22Rv1 (cell line): ENCODE measurements at regions not wholly inside any gene's neighbourhood (a gene's known extent, or its start where the extent isn't known, plus 50 kb on each side); places are given as distances from the start of the nearest gene placed in this dataset.

Experiments used
- CTCF ChIP-seq: fragments of 450-650 bp; IDR thresholded peaks from 2 replicates; pipeline ENCODE4 v1.5.1; 2017; ENCODE audit warnings: mild to moderate bottlenecking
- ZFX ChIP-seq: fragments of 450-650 bp; IDR thresholded peaks from 2 replicates; pipeline ENCODE4 v1.6.1; 2017; ENCODE audit warnings: antibody characterized with exemption, borderline replicate concordance

- TF ChIP-seq CTCF, result no peak
- no peak for TF ChIP-seq ZFX
Observed at GRCh38 chr6:45827952-45828530, 187.6 kb downstream of the CLIC5 start.
